SJSA1 (cell line): ENCODE measurements at regions not wholly inside any gene's neighbourhood (a gene's known extent, or its start where the extent isn't known, plus 50 kb on each side); places are given as distances from the start of the nearest gene placed in this dataset.
A peak's percentile ranks its signal among the peaks of the same experiment; 100 is the strongest.

Experiments used
- DNase-seq, 2 experiments: peaks; one replicate each; pipeline ENCODE4 v3.0.0-alpha.2; 2015 to 2020; ENCODE audit warnings: low spot score in 2 of 2, low read depth in 1 of 2
- H3K27ac ChIP-seq: fragments of 250-450 bp; sonication (Bioruptor Pico); 2 replicates; pipeline ENCODE4 v1.5.1; 2020; ENCODE audit warnings: mild to moderate bottlenecking, moderate library complexity
- H3K27me3 ChIP-seq: fragments of 250-450 bp; sonication (Bioruptor Pico); replicated peaks from 2 replicates; pipeline ENCODE4 v1.5.1; 2020; ENCODE audit warnings: mild to moderate bottlenecking, moderate library complexity
- H3K36me3 ChIP-seq: fragments of 250-450 bp; sonication (Bioruptor Pico); 2 replicates; pipeline ENCODE4 v1.5.1; 2020; ENCODE audit warnings: mild to moderate bottlenecking
- H3K4me1 ChIP-seq: fragments of 250-450 bp; sonication (Bioruptor Pico); replicated peaks from 2 replicates; pipeline ENCODE4 v1.6.1; 2021; ENCODE audit warnings: mild to moderate bottlenecking
- H3K4me3 ChIP-seq: fragments of 250-450 bp; sonication (Bioruptor Pico); 2 replicates; pipeline ENCODE4 v1.5.1; 2020; ENCODE audit warnings: mild to moderate bottlenecking
- H3K9me3 ChIP-seq: fragments of 250-450 bp; sonication (Bioruptor Pico); replicated peaks from 2 replicates; pipeline ENCODE4 v1.5.1; 2020; ENCODE audit warnings: mild to moderate bottlenecking

- Histone ChIP-seq H3K27me3 (peaks cover 11% of the 10 kb centered on the region; the same call in 1 of the 2 replicates), H3K4me3 (no peak overlapping the region), H3K27ac (no peak overlapping the region), H3K9me3 (no peaks in the 10 kb centered on the region), H3K4me1 (no peaks in the 10 kb centered on the region), H3K36me3 (no peaks in the 10 kb centered on the region)
- no peak for DNase-seq
Observed at GRCh38 chr22:48152164-48152775, 1389.8 kb downstream of the TBC1D22A start.

GRCh38 chr22:48151641-48152040 lies 1389.2 kb downstream of the TBC1D22A start:
- H3K27me3 ChIP-seq = peaks cover 11% of the 10 kb centered on the region; the same call in 1 of the 2 replicates
- H3K36me3 ChIP-seq = no peaks in the 10 kb centered on the region
- H3K4me1 ChIP-seq = no peaks in the 10 kb centered on the region
- no peaks in the 10 kb centered on the region for H3K9me3 ChIP-seq
- no peak overlapping the region for H3K4me3 ChIP-seq
- peak in 1 of 2 experiments; percentile 12 for DNase-seq
- no peak overlapping the region for H3K27ac ChIP-seq

- no peak overlapping the region for H3K27ac ChIP-seq
- no peak overlapping the region for H3K4me3 ChIP-seq
- peaks cover 42% of the 10 kb centered on the region for H3K27me3 ChIP-seq
- no peaks in the 10 kb centered on the region for H3K4me1 ChIP-seq
- no peaks in the 10 kb centered on the region for H3K36me3 ChIP-seq
- no peaks in the 10 kb centered on the region; the same call in 1 of the 2 replicates for H3K9me3 ChIP-seq
- DNase-seq = peak in 1 of 2 experiments; percentile 16
Observed at GRCh38 chr22:48147831-48148230, 1385.4 kb downstream of the TBC1D22A start.

DNA sequence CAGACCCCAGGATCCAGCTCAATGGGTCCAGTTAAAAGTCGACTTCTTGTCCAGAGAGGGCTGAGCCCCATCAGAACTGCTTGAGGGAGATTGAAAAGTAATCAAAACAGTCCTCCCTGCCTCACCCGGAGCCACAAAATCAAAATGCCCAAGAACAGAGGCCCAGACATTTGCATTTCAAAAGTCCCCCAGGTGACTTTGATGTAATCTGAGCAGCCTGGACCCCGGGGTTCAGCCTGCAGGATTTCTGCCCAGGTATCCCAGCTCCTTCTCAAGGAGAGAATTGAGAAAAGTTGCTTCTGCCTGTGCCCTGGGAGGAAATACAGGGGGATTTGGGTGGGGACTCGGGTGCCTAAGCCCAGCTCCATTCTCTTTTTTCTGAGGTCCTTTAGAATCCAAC lies 1385.0 kb downstream of the TBC1D22A start:
- H3K4me3 ChIP-seq = no peak overlapping the region
- peaks cover 46% of the 10 kb centered on the region for H3K27me3 ChIP-seq
- no peaks in the 10 kb centered on the region for H3K4me1 ChIP-seq
- peak in 1 of 2 experiments; percentile 11 for DNase-seq
- no peaks in the 10 kb centered on the region for H3K36me3 ChIP-seq
- H3K27ac ChIP-seq = no peak overlapping the region
- no peaks in the 10 kb centered on the region; the same call in 1 of the 2 replicates for H3K9me3 ChIP-seq

DNA sequence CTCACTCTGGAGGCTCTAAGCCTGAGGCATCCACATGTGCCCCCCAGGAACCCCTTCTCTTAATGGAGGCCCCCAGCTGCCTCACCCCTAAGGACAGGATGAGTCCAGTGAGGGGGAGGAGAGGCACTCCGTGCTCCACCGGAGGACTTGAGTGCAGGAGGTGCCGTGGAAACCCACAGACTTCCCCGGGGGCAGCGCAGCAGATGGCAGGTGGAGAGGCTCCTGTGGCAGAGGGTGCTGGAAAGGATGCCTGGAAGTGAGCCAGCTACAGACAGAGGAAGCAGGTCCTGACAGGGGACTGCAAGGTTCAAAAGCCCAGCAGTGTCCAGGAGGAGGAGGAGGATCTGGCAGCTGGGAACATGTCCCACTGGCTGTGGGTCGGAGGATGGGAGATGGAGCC lies 1384.0 kb downstream of the TBC1D22A start:
- H3K9me3 ChIP-seq = no peaks in the 10 kb centered on the region; the same call in 1 of the 2 replicates
- H3K27me3 ChIP-seq = peaks cover 52% of the 10 kb centered on the region
- no peak overlapping the region for H3K4me3 ChIP-seq
- peak in 1 of 2 experiments; percentile 34 for DNase-seq
- no peak overlapping the region for H3K27ac ChIP-seq
- no peaks in the 10 kb centered on the region for H3K4me1 ChIP-seq
- no peaks in the 10 kb centered on the region for H3K36me3 ChIP-seq

- Histone ChIP-seq H3K4me3 (no peak overlapping the region), H3K36me3 (no peaks in the 10 kb centered on the region), H3K9me3 (no peaks in the 10 kb centered on the region; the same call in 1 of the 2 replicates), H3K27ac (no peak overlapping the region), H3K4me1 (no peaks in the 10 kb centered on the region), H3K27me3 (peaks cover 51% of the 10 kb centered on the region)
- peak in 1 of 2 experiments; percentile 29 for DNase-seq
Observed at GRCh38 chr22:48145738-48146137, 1383.3 kb downstream of the TBC1D22A start.

DNA sequence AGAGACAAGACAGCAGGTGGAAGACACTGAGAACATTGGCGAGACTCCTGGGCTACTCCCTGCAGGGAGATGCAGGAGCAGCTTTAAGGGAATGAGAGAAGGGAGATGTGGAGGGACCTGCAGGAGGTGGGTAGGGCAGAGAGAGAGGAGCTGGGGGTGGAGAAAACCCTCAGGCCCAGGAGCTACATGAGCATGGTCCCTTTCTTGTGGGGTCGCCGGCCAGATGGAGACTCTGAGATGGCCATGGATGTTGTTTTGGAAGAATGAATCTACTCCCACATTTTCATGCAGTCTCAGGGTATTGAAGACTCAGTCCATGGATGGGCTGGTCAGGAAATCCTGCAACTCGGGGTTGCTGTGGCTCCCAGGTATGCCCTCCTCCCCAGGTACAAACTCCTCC lies 1381.9 kb downstream of the TBC1D22A start:
- Histone ChIP-seq H3K9me3 (no peaks in the 10 kb centered on the region; the same call in 1 of the 2 replicates), H3K36me3 (no peaks in the 10 kb centered on the region), H3K4me1 (no peaks in the 10 kb centered on the region), H3K27ac (no peak overlapping the region), H3K27me3 (peaks cover 45% of the 10 kb centered on the region), H3K4me3 (no peak overlapping the region)
- peak in 1 of 2 experiments; percentile 13 for DNase-seq

GRCh38 chr22:48143856-48144255 lies 1381.4 kb downstream of the TBC1D22A start:
- DNase-seq = peak in 1 of 2 experiments; percentile 16
- H3K36me3 ChIP-seq = no peaks in the 10 kb centered on the region
- no peak overlapping the region for H3K4me3 ChIP-seq
- no peaks in the 10 kb centered on the region; the same call in 1 of the 2 replicates for H3K9me3 ChIP-seq
- no peaks in the 10 kb centered on the region for H3K4me1 ChIP-seq
- no peak overlapping the region for H3K27ac ChIP-seq
- H3K27me3 ChIP-seq = peaks cover 45% of the 10 kb centered on the region

DNA sequence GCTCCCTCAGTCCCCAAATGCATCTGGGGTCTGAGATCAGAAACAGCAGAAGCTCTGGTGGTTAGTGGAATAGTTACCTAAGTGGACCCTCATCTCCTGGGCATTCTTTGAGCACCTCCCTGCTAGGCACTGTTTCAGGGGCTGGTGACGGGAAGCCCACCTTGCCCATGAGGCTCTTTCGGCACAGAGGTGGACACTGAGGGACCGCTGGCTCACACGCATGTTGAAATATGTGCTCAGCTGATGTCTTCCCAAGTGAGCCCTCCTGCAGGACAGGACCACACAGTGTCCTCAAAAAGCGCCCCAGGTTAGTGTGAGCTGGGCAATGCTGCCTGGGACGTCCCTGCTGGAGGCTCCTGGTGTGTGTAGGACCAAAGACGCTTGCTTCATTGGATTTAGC lies 1379.9 kb downstream of the TBC1D22A start:
- Histone ChIP-seq H3K9me3 (no peaks in the 10 kb centered on the region; the same call in 1 of the 2 replicates), H3K27me3 (peaks cover 48% of the 10 kb centered on the region), H3K4me1 (no peaks in the 10 kb centered on the region), H3K4me3 (no peak overlapping the region), H3K36me3 (no peaks in the 10 kb centered on the region), H3K27ac (no peak overlapping the region)
- peak in 1 of 2 experiments; percentile 22 for DNase-seq

GRCh38 chr22:48141301-48141700 lies 1378.9 kb downstream of the TBC1D22A start:
- no peak for DNase-seq
- no peak overlapping the region for H3K27ac ChIP-seq
- peaks cover 52% of the 10 kb centered on the region for H3K27me3 ChIP-seq
- H3K4me1 ChIP-seq = no peaks in the 10 kb centered on the region
- H3K36me3 ChIP-seq = no peaks in the 10 kb centered on the region
- no peaks in the 10 kb centered on the region; the same call in 1 of the 2 replicates for H3K9me3 ChIP-seq
- H3K4me3 ChIP-seq = no peak overlapping the region

- peaks cover 48% of the 10 kb centered on the region for H3K27me3 ChIP-seq
- no peak overlapping the region for H3K27ac ChIP-seq
- H3K9me3 ChIP-seq = no peaks in the 10 kb centered on the region; the same call in 1 of the 2 replicates
- peak in 1 of 2 experiments; percentile 37 for DNase-seq
- H3K36me3 ChIP-seq = no peaks in the 10 kb centered on the region
- H3K4me1 ChIP-seq = no peaks in the 10 kb centered on the region
- H3K4me3 ChIP-seq = no peak overlapping the region
Observed at GRCh38 chr22:48140261-48140813, 1377.9 kb downstream of the TBC1D22A start.

- no peaks in the 10 kb centered on the region for H3K4me1 ChIP-seq
- peaks cover under 1% of the 10 kb centered on the region; the same call in 1 of the 2 replicates for H3K9me3 ChIP-seq
- no peak overlapping the region for H3K27ac ChIP-seq
- peak in 1 of 2 experiments; percentile 22 for DNase-seq
- H3K36me3 ChIP-seq = no peaks in the 10 kb centered on the region
- no peak overlapping the region for H3K4me3 ChIP-seq
- H3K27me3 ChIP-seq = peaks cover 46% of the 10 kb centered on the region
Observed at GRCh38 chr22:48139776-48140175, 1377.3 kb downstream of the TBC1D22A start.

- Histone ChIP-seq H3K4me3 (no peak overlapping the region), H3K4me1 (no peaks in the 10 kb centered on the region), H3K27me3 (peaks cover 38% of the 10 kb centered on the region), H3K36me3 (no peaks in the 10 kb centered on the region), H3K27ac (no peak overlapping the region), H3K9me3 (peaks cover 2% of the 10 kb centered on the region; the same call in 1 of the 2 replicates)
- peak in 1 of 2 experiments; percentile 24 for DNase-seq
Observed at GRCh38 chr22:48138855-48139254, 1376.4 kb downstream of the TBC1D22A start.

DNA sequence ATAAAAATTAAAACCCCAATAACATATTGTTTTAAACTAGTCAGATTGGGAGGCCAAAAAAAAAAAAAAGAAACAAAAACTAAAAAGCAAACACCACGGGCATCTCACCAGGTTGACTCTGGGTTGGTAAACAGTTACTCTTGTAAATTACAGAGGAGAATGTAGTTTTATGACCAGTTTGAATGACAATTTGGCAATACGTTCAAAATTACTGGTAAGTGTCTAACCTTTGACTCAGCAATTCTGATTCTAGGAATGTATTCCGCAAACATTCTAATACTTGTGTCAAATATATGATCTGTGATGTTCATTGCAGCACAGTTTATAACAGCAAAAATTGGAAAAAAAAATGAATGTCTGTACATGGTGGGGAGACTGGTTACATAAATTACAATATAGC lies 1376.0 kb downstream of the TBC1D22A start:
- no peak overlapping the region for H3K4me3 ChIP-seq
- no peak overlapping the region for H3K27ac ChIP-seq
- H3K27me3 ChIP-seq = peaks cover 33% of the 10 kb centered on the region
- DNase-seq = no peak
- H3K9me3 ChIP-seq = peaks cover 2% of the 10 kb centered on the region; the same call in 1 of the 2 replicates
- no peaks in the 10 kb centered on the region for H3K36me3 ChIP-seq
- no peaks in the 10 kb centered on the region for H3K4me1 ChIP-seq
